ENCODE measurements at regions not wholly inside any gene's neighbourhood (a gene's known extent, or its start where the extent isn't known, plus 50 kb on each side); places are given as distances from the start of the nearest gene placed in this dataset.

- Histone ChIP-seq H3K9me2 (ENCODE audit: insufficient read depth) (peaks cover 9% of the 10 kb centered on the region; the same call in 1 of the 2 replicates), H4K20me1 (replicated peaks; ENCODE audit: insufficient read depth) (no peaks in the 10 kb centered on the region), H3K4me2 (no peak overlapping the region), H3K27me3 (ENCODE audit: insufficient read depth) (no peaks in the 10 kb centered on the region), H3K4me3 (no peak overlapping the region), H2AFZ (no peak overlapping the region), H3K4me1 (ENCODE audit: insufficient read depth) (no peaks in the 10 kb centered on the region), H3F3A (replicated peaks; ENCODE audit: low read depth) (no peaks in the 10 kb centered on the region), H3K36me3 (ENCODE audit: insufficient read depth) (no peaks in the 10 kb centered on the region), H3K27ac (ENCODE audit: low read depth) (no peak overlapping the region), H3K79me2 (replicated peaks; ENCODE audit: insufficient read depth) (no peaks in the 10 kb centered on the region)
- Mint-ChIP-seq H3K4me3 (no peak overlapping the region), H3K4me1 (no peaks in the 10 kb centered on the region), H3K36me3 (ENCODE audit: low read depth) (no peaks in the 10 kb centered on the region), H3K27me3 (ENCODE audit: insufficient read depth, low read depth, poor library complexity) (no peaks in the 10 kb centered on the region), H3K27ac (no peak overlapping the region), H3K9me3 (peaks cover 14% of the 10 kb centered on the region; the same call in 2 of the 3 replicates)
- DNase-seq (ENCODE audit: low spot score) (no peak), ATAC-seq (no peak)
- TF ChIP-seq ZNF331 (CRISPR knock-in tag; IDR thresholded peaks at IDR 0.05; ENCODE audit: low read depth), result no peak
- TF ChIP-seq REST (IDR thresholded peaks at IDR 0.05; ENCODE audit: unreplicated experiment), result no peak
- no peak for TF ChIP-seq STAT1 (IDR thresholded peaks at IDR 0.05; ENCODE audit: unreplicated experiment)
- no peak for TF ChIP-seq EZH2phosphoT487 (IDR thresholded peaks at IDR 0.05; ENCODE audit: unreplicated experiment)
Measured at GRCh38 chr2:107430596-107431266, 396.0 kb upstream of the RGPD4 start.

GRCh38 chr2:107436281-107436680 lies 390.4 kb upstream of the RGPD4 start:
- H3K4me1 ChIP-seq (ENCODE audit: insufficient read depth), result no peaks in the 10 kb centered on the region
- H3F3A ChIP-seq (replicated peaks; ENCODE audit: low read depth), result no peaks in the 10 kb centered on the region
- H3K36me3 ChIP-seq (ENCODE audit: insufficient read depth), result no peaks in the 10 kb centered on the region
- no peaks in the 10 kb centered on the region; the same call in 2 of the 3 replicates for H3K9me3 Mint-ChIP-seq
- no peak overlapping the region for H3K4me3 ChIP-seq
- no peaks in the 10 kb centered on the region for H3K4me1 Mint-ChIP-seq
- H3K27ac Mint-ChIP-seq, result no peak overlapping the region
- H3K36me3 Mint-ChIP-seq (ENCODE audit: low read depth), result no peaks in the 10 kb centered on the region
- no peak overlapping the region for H2AFZ ChIP-seq
- DNase-seq (ENCODE audit: low spot score), result no peak
- no peak for ATAC-seq
- H3K79me2 ChIP-seq (replicated peaks; ENCODE audit: insufficient read depth), result no peaks in the 10 kb centered on the region
- no peak overlapping the region for H3K4me2 ChIP-seq
- no peak overlapping the region for H3K4me3 Mint-ChIP-seq
- H3K27me3 Mint-ChIP-seq (ENCODE audit: insufficient read depth, low read depth, poor library complexity), result peaks cover 2% of the 10 kb centered on the region
- H4K20me1 ChIP-seq (replicated peaks; ENCODE audit: insufficient read depth), result no peaks in the 10 kb centered on the region
- no peaks in the 10 kb centered on the region for H3K27me3 ChIP-seq (ENCODE audit: insufficient read depth)
- no peaks in the 10 kb centered on the region for H3K9me2 ChIP-seq (ENCODE audit: insufficient read depth)
- H3K27ac ChIP-seq (ENCODE audit: low read depth), result no peak overlapping the region
- TF ChIP-seq STAT1 (IDR thresholded peaks at IDR 0.05; ENCODE audit: unreplicated experiment), result no peak
- no peak for TF ChIP-seq CTCF (conservative IDR thresholded peaks at IDR 0.05; ENCODE audit: low read depth in 2 of 2)
- TF ChIP-seq CREB1 (CRISPR knock-in tag; IDR thresholded peaks at IDR 0.05; ENCODE audit: low read depth), result no peak
- TF ChIP-seq EZH2phosphoT487 (IDR thresholded peaks at IDR 0.05; ENCODE audit: unreplicated experiment), result no peak
- no peak for TF ChIP-seq REST (IDR thresholded peaks at IDR 0.05; ENCODE audit: unreplicated experiment)
- TF ChIP-seq NANOG (IDR thresholded peaks at IDR 0.05; ENCODE audit: borderline replicate concordance), result no peak
- TF ChIP-seq JUNB (IDR thresholded peaks at IDR 0.05; ENCODE audit: unreplicated experiment), result no peak
- TF ChIP-seq ETS1 (IDR thresholded peaks at IDR 0.05), result no peak
- no peak for TF ChIP-seq EZH2 (IDR thresholded peaks at IDR 0.05; ENCODE audit: low read depth, unreplicated experiment)
- no peak for TF ChIP-seq POLR2AphosphoS5 (IDR thresholded peaks at IDR 0.05; ENCODE audit: low read depth)
- no peak for TF ChIP-seq ZNF331 (CRISPR knock-in tag; IDR thresholded peaks at IDR 0.05; ENCODE audit: low read depth)
